ENCODE measurements at regions not wholly inside any gene's neighbourhood (a gene's known extent, or its start where the extent isn't known, plus 50 kb on each side); places are given as distances from the start of the nearest gene placed in this dataset.

DNA sequence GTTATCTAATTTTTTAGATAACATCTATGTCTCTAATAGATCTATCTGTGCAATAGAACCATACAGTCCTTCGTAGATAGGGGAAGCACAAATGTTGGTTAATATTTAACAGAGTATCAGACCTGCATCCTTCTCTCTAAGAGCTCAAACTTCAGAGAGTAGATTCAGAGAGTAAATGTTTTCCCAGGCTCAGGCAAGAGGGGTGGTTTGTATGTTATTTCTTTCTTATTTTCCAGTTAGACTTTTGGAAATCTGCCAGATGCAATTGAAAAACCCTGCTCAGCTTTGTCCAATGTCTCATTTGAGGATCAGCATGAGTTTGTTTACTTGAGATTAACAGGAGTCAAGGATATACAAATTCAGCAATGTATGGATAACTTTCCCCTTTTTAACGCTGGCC is 361.9 kb downstream of the BCKDHB start:
- no peak for DNase-seq (ENCODE audit: extremely low read depth, insufficient read length)
- TF ChIP-seq, protein P1, sequence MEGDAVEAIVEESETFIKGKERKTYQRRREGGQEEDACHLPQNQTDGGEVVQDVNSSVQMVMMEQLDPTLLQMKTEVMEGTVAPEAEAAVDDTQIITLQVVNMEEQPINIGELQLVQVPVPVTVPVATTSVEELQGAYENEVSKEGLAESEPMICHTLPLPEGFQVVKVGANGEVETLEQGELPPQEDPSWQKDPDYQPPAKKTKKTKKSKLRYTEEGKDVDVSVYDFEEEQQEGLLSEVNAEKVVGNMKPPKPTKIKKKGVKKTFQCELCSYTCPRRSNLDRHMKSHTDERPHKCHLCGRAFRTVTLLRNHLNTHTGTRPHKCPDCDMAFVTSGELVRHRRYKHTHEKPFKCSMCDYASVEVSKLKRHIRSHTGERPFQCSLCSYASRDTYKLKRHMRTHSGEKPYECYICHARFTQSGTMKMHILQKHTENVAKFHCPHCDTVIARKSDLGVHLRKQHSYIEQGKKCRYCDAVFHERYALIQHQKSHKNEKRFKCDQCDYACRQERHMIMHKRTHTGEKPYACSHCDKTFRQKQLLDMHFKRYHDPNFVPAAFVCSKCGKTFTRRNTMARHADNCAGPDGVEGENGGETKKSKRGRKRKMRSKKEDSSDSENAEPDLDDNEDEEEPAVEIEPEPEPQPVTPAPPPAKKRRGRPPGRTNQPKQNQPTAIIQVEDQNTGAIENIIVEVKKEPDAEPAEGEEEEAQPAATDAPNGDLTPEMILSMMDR (IDR thresholded peaks at IDR 0.05; ENCODE audit: insufficient read depth, low read length, poor library complexity, severe bottlenecking), result no peak
- no peaks in the 10 kb centered on the region for H3K36me3 ChIP-seq (ENCODE audit: control insufficient read depth, insufficient read depth, low read length)
- H3K27me3 ChIP-seq (replicated peaks; ENCODE audit: control insufficient read depth, insufficient read depth, low read length), result no peaks in the 10 kb centered on the region
- H3K4me3 ChIP-seq (replicated peaks; ENCODE audit: low read depth, low read length), result no peak overlapping the region

GRCh38 chr6:80467408-80467807 is 360.9 kb downstream of the BCKDHB start:
- TF ChIP-seq, protein P1 (IDR thresholded peaks at IDR 0.05; ENCODE audit: insufficient read depth, low read length, poor library complexity, severe bottlenecking), result no peak

GRCh38 chr6:80466981-80467380 is 360.5 kb downstream of the BCKDHB start:
- H3K27me3 ChIP-seq (replicated peaks; ENCODE audit: control insufficient read depth, insufficient read depth, low read length), result no peaks in the 10 kb centered on the region
- DNase-seq (ENCODE audit: extremely low read depth, insufficient read length), result no peak
- no peak overlapping the region for H3K4me3 ChIP-seq (replicated peaks; ENCODE audit: low read depth, low read length)
- no peaks in the 10 kb centered on the region for H3K36me3 ChIP-seq (ENCODE audit: control insufficient read depth, insufficient read depth, low read length)
- TF ChIP-seq, protein P1 (IDR thresholded peaks at IDR 0.05; ENCODE audit: insufficient read depth, low read length, poor library complexity, severe bottlenecking), result no peak

More at GRCh38 chr6:80467408-80467807, 360.9 kb downstream of the BCKDHB start:
- Histone ChIP-seq H3K4me3 (replicated peaks; ENCODE audit: low read depth, low read length) (no peak overlapping the region), H3K27me3 (replicated peaks; ENCODE audit: control insufficient read depth, insufficient read depth, low read length) (no peaks in the 10 kb centered on the region), H3K36me3 (ENCODE audit: control insufficient read depth, insufficient read depth, low read length) (no peaks in the 10 kb centered on the region)
- DNase-seq (ENCODE audit: extremely low read depth, insufficient read length), result no peak

GRCh38 chr6:80465513-80465912 is 359.0 kb downstream of the BCKDHB start:
- Histone ChIP-seq H3K36me3 (ENCODE audit: control insufficient read depth, insufficient read depth, low read length) (no peaks in the 10 kb centered on the region), H3K27me3 (replicated peaks; ENCODE audit: control insufficient read depth, insufficient read depth, low read length) (no peaks in the 10 kb centered on the region), H3K4me3 (replicated peaks; ENCODE audit: low read depth, low read length) (no peak overlapping the region)
- TF ChIP-seq, protein P1 (IDR thresholded peaks at IDR 0.05; ENCODE audit: insufficient read depth, low read length, poor library complexity, severe bottlenecking), result no peak
- DNase-seq (ENCODE audit: extremely low read depth, insufficient read length), result no peak

DNA sequence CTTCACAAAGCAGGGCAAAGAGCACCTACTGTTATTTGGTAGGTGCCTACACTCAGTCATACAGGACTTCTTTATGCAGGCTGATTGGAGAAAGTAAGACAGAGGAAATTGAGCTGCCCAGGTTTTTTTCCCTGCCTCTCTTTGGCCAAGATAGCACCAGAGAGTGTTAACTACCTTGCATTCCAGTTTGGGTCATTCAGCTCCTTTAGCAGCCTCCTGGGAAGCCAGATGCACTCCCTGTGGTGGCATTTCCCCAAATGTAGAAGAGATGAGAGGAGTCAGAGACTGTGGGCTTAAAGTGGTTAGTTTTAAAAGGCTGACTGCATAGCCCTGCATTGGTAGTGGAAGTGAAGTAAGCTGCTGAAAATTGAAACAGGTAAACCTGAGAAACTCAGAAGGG is 358.4 kb downstream of the BCKDHB start:
- no peak for DNase-seq (ENCODE audit: extremely low read depth, insufficient read length)
- Histone ChIP-seq H3K4me3 (replicated peaks; ENCODE audit: low read depth, low read length) (no peak overlapping the region), H3K36me3 (ENCODE audit: control insufficient read depth, insufficient read depth, low read length) (no peaks in the 10 kb centered on the region), H3K27me3 (replicated peaks; ENCODE audit: control insufficient read depth, insufficient read depth, low read length) (no peaks in the 10 kb centered on the region)
- TF ChIP-seq, protein P1 (IDR thresholded peaks at IDR 0.05; ENCODE audit: insufficient read depth, low read length, poor library complexity, severe bottlenecking), result no peak

- no peak for DNase-seq (ENCODE audit: extremely low read depth, insufficient read length)
- TF ChIP-seq, protein P1 (IDR thresholded peaks at IDR 0.05; ENCODE audit: insufficient read depth, low read length, poor library complexity, severe bottlenecking), result no peak
- Histone ChIP-seq H3K27me3 (replicated peaks; ENCODE audit: control insufficient read depth, insufficient read depth, low read length) (no peaks in the 10 kb centered on the region), H3K4me3 (replicated peaks; ENCODE audit: low read depth, low read length) (no peak overlapping the region), H3K36me3 (ENCODE audit: control insufficient read depth, insufficient read depth, low read length) (no peaks in the 10 kb centered on the region)
Observed at GRCh38 chr6:80463197-80463596, 356.7 kb downstream of the BCKDHB start.
